Kidney (tissue), 13 donors: ENCODE measurements at regions not wholly inside any gene's neighbourhood (a gene's known extent, or its start where the extent isn't known, plus 50 kb on each side); places are given as distances from the start of the nearest gene placed in this dataset.
"Not testable (repeated sequence)": the region's sequence is repeated elsewhere in the genome, so short reads cannot be mapped to it uniquely, and the experiment has no call there.

Experiments
- DNase-seq, 5 donors: peaks; one replicate each; pipeline ENCODE4 v3.0.0-alpha.2; 2013 to 2020
- FAIRE-seq: peaks from 2 replicates; lab custom pipeline; 2012; peaks lifted over from hg19 to GRCh38; lab: Jason Lieb, UNC
- H3K27ac ChIP-seq, 2 donors: one replicate each; pipeline ENCODE4 v1.7.0; 2013; ENCODE audit warnings: low read depth in 2 of 2, low read length in 2 of 2, inconsistent platforms in 1 of 2
- H3K27me3 ChIP-seq: one replicate; pipeline ENCODE4 v1.7.1; 2013; ENCODE audit warnings: low read length, inconsistent platforms; ENCODE audit not compliant: control insufficient read depth, insufficient read depth
- H3K36me3 ChIP-seq, 3 donors: one replicate each; pipeline versions ENCODE4 v1.7.0 to v1.7.1; 2013; ENCODE audit warnings: low read length in 3 of 3, control low read depth in 1 of 3, inconsistent platforms in 1 of 3; ENCODE audit not compliant: insufficient read depth in 3 of 3, control insufficient read depth in 2 of 3
- H3K4me1 ChIP-seq, 3 donors: one replicate each; pipeline versions ENCODE4 v1.7.0 to v1.7.1; 2013; ENCODE audit warnings: low read length in 3 of 3, inconsistent platforms in 1 of 3, low read depth in 1 of 3; ENCODE audit not compliant: control insufficient read depth in 2 of 3, insufficient read depth in 2 of 3
- H3K4me3 ChIP-seq, 3 donors: one replicate each; pipeline versions ENCODE4 v1.7.0 to v1.8.1; 2013; ENCODE audit warnings: low read length in 3 of 3, control low read depth in 1 of 3, inconsistent platforms in 1 of 3
- H3K9ac ChIP-seq, 3 donors: one replicate each; pipeline versions ENCODE4 v1.7.0 to v1.7.1; 2013; ENCODE audit warnings: low read length in 3 of 3, control low read depth in 1 of 3, inconsistent platforms in 1 of 3
- H3K9me3 ChIP-seq, 3 donors: one replicate each; pipeline versions ENCODE4 v1.7.0 to v1.7.1; 2013; ENCODE audit warnings: low read length in 3 of 3, control low read depth in 1 of 3, inconsistent platforms in 1 of 3; ENCODE audit not compliant: control insufficient read depth in 2 of 3, insufficient read depth in 1 of 3
- CTCF ChIP-seq: IDR thresholded peaks from 3 replicates; pipeline ENCODE4 v1.5.1; 2012; ENCODE audit warnings: mild to moderate bottlenecking, moderate library complexity, borderline replicate concordance; ENCODE audit not compliant: insufficient read depth; ENCODE audit errors: extremely low read depth
- intact Hi-C: fragments of 100-400 bp; cut with DNase I; formaldehyde crosslinking; loops from one replicate; pipeline ENCODE4 v1.11.1; 2022
- donor health status: control.
- donor health status: control.
- donor health status: control.
- donor health status: control.
- donor health status: control.
- donor health status: DM: yes; HTN: yes; CAD: no.
- donor health status: Normal renal cell carcinoma (clear cell type).

- Histone ChIP-seq H3K36me3 (no peaks in the 10 kb centered on the region), H3K9me3 (no peaks in the 10 kb centered on the region), H3K9ac (no peak overlapping the region), H3K27ac (no peak overlapping the region), H3K27me3 (no peaks in the 10 kb centered on the region), H3K4me1 (no peaks in the 10 kb centered on the region), H3K4me3 (no peak overlapping the region)
- FAIRE-seq (no peak), DNase-seq (no peak)
- intact Hi-C loops: no loop called here
- TF ChIP-seq CTCF: no peak
Measured at GRCh38 chr9:1927546-1927945, 87.6 kb upstream of the SMARCA2 start.

GRCh38 chr9:1929134-1929533 lies 86.0 kb upstream of the SMARCA2 start:
- TF ChIP-seq CTCF: no peak
- intact Hi-C loops: no loop called here
- H3K4me1 ChIP-seq: no peaks in the 10 kb centered on the region
- no peaks in the 10 kb centered on the region for H3K27me3 ChIP-seq
- no peak overlapping the region for H3K9ac ChIP-seq
- DNase-seq (no peak), FAIRE-seq (no peak)
- H3K9me3 ChIP-seq: no peaks in the 10 kb centered on the region
- H3K27ac ChIP-seq: no peak overlapping the region
- no peak overlapping the region for H3K4me3 ChIP-seq
- H3K36me3 ChIP-seq: no peaks in the 10 kb centered on the region

- FAIRE-seq (no peak), DNase-seq (no peak)
- TF ChIP-seq CTCF: no peak
- no peak overlapping the region for H3K4me3 ChIP-seq
- H3K9ac ChIP-seq: no peak overlapping the region
- no peaks in the 10 kb centered on the region for H3K9me3 ChIP-seq
- intact Hi-C loops: no loop called here
- H3K27ac ChIP-seq: no peak overlapping the region
- no peaks in the 10 kb centered on the region for H3K4me1 ChIP-seq
- H3K27me3 ChIP-seq: no peaks in the 10 kb centered on the region
- H3K36me3 ChIP-seq: no peaks in the 10 kb centered on the region
Measured at GRCh38 chr9:1929722-1930244, 85.4 kb upstream of the SMARCA2 start.

GRCh38 chr9:1930245-1930736 lies 84.9 kb upstream of the SMARCA2 start:
- H3K9me3 ChIP-seq, intact Hi-C loops, H3K27ac ChIP-seq, H3K27me3 ChIP-seq, H3K9ac ChIP-seq, FAIRE-seq, H3K4me3 ChIP-seq, H3K36me3 ChIP-seq, DNase-seq, H3K4me1 ChIP-seq: not testable (repeated sequence)
